H1 (cell line): ENCODE measurements at regions not wholly inside any gene's neighbourhood (a gene's known extent, or its start where the extent isn't known, plus 50 kb on each side); places are given as distances from the start of the nearest gene placed in this dataset.

Source experiments
- BACH1 ChIP-seq: IDR thresholded peaks from 2 replicates; pipeline ENCODE4 v1.6.1; 2012; ENCODE audit warnings: low read length, improper control_type of control experiment
- CBX8 ChIP-seq: fragments of 300-800, 300-1000 bp; sonication (generic); IDR thresholded peaks from 2 replicates; pipeline ENCODE4 v1.7.1; 2016; ENCODE audit warnings: low read depth, low read length, borderline replicate concordance
- EP300 ChIP-seq, 2 experiments: IDR thresholded peaks; 1 replicate in 1 of 2; 2 replicates in 1 of 2; pipeline ENCODE4 v1.6.1; 2011 to 2012; ENCODE audit warnings: low read depth in 2 of 2, low read length in 2 of 2, mild to moderate bottlenecking in 2 of 2, borderline replicate concordance in 1 of 2, inconsistent platforms in 1 of 2, moderate library complexity in 1 of 2
- KDM4A ChIP-seq: IDR thresholded peaks from one replicate; pipeline ENCODE4 v1.7.1; 2012; ENCODE audit warnings: low read depth, mild to moderate bottlenecking, moderate library complexity, low read length, inconsistent platforms; ENCODE audit not compliant: severe bottlenecking
- RBBP5 ChIP-seq: IDR thresholded peaks from 2 replicates; pipeline ENCODE4 v1.7.1; 2012; ENCODE audit warnings: low read depth, mild to moderate bottlenecking, inconsistent platforms, low read length, moderate library complexity, borderline replicate concordance
- SP4 ChIP-seq: IDR thresholded peaks from 2 replicates; pipeline ENCODE4 v1.6.1; 2012; ENCODE audit warnings: low read length, inconsistent platforms
- TAF1 ChIP-seq: IDR thresholded peaks from 2 replicates; pipeline ENCODE4 v1.6.1; 2011; ENCODE audit warnings: mild to moderate bottlenecking, low read depth, low read length
- TF ChIP-seq, protein P1 (sequence below): fragments of 300-600 bp; sonication (generic); IDR thresholded peaks from 2 replicates; pipeline ENCODE4 v1.7.1; 2012; ENCODE audit warnings: low read length, moderate library complexity, mild to moderate bottlenecking, inconsistent platforms; ENCODE audit not compliant: insufficient replicate concordance
- TF ChIP-seq, protein P2 (sequence below), 3 experiments: IDR thresholded peaks; 1 replicate in 2 of 3; 2 replicates in 1 of 3; pipeline versions ENCODE4 v1.5.1 to v1.6.1; 2011; ENCODE audit warnings: low read length in 3 of 3, mild to moderate bottlenecking in 3 of 3, inconsistent platforms in 2 of 3, low read depth in 1 of 3, moderate library complexity in 1 of 3; ENCODE audit not compliant: insufficient read depth in 1 of 3; ENCODE audit errors: control extremely low read depth in 1 of 3

GRCh38 chr22:48091656-48092223 lies 1329.3 kb downstream of the TBC1D22A start (continued):
- TF ChIP-seq, protein P1, sequence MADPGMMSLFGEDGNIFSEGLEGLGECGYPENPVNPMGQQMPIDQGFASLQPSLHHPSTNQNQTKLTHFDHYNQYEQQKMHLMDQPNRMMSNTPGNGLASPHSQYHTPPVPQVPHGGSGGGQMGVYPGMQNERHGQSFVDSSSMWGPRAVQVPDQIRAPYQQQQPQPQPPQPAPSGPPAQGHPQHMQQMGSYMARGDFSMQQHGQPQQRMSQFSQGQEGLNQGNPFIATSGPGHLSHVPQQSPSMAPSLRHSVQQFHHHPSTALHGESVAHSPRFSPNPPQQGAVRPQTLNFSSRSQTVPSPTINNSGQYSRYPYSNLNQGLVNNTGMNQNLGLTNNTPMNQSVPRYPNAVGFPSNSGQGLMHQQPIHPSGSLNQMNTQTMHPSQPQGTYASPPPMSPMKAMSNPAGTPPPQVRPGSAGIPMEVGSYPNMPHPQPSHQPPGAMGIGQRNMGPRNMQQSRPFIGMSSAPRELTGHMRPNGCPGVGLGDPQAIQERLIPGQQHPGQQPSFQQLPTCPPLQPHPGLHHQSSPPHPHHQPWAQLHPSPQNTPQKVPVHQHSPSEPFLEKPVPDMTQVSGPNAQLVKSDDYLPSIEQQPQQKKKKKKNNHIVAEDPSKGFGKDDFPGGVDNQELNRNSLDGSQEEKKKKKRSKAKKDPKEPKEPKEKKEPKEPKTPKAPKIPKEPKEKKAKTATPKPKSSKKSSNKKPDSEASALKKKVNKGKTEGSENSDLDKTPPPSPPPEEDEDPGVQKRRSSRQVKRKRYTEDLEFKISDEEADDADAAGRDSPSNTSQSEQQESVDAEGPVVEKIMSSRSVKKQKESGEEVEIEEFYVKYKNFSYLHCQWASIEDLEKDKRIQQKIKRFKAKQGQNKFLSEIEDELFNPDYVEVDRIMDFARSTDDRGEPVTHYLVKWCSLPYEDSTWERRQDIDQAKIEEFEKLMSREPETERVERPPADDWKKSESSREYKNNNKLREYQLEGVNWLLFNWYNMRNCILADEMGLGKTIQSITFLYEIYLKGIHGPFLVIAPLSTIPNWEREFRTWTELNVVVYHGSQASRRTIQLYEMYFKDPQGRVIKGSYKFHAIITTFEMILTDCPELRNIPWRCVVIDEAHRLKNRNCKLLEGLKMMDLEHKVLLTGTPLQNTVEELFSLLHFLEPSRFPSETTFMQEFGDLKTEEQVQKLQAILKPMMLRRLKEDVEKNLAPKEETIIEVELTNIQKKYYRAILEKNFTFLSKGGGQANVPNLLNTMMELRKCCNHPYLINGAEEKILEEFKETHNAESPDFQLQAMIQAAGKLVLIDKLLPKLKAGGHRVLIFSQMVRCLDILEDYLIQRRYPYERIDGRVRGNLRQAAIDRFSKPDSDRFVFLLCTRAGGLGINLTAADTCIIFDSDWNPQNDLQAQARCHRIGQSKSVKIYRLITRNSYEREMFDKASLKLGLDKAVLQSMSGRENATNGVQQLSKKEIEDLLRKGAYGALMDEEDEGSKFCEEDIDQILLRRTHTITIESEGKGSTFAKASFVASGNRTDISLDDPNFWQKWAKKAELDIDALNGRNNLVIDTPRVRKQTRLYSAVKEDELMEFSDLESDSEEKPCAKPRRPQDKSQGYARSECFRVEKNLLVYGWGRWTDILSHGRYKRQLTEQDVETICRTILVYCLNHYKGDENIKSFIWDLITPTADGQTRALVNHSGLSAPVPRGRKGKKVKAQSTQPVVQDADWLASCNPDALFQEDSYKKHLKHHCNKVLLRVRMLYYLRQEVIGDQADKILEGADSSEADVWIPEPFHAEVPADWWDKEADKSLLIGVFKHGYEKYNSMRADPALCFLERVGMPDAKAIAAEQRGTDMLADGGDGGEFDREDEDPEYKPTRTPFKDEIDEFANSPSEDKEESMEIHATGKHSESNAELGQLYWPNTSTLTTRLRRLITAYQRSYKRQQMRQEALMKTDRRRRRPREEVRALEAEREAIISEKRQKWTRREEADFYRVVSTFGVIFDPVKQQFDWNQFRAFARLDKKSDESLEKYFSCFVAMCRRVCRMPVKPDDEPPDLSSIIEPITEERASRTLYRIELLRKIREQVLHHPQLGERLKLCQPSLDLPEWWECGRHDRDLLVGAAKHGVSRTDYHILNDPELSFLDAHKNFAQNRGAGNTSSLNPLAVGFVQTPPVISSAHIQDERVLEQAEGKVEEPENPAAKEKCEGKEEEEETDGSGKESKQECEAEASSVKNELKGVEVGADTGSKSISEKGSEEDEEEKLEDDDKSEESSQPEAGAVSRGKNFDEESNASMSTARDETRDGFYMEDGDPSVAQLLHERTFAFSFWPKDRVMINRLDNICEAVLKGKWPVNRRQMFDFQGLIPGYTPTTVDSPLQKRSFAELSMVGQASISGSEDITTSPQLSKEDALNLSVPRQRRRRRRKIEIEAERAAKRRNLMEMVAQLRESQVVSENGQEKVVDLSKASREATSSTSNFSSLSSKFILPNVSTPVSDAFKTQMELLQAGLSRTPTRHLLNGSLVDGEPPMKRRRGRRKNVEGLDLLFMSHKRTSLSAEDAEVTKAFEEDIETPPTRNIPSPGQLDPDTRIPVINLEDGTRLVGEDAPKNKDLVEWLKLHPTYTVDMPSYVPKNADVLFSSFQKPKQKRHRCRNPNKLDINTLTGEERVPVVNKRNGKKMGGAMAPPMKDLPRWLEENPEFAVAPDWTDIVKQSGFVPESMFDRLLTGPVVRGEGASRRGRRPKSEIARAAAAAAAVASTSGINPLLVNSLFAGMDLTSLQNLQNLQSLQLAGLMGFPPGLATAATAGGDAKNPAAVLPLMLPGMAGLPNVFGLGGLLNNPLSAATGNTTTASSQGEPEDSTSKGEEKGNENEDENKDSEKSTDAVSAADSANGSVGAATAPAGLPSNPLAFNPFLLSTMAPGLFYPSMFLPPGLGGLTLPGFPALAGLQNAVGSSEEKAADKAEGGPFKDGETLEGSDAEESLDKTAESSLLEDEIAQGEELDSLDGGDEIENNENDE: no peak
- no peak for TF ChIP-seq BACH1
- no peak for TF ChIP-seq CBX8
- TF ChIP-seq, protein P2, sequence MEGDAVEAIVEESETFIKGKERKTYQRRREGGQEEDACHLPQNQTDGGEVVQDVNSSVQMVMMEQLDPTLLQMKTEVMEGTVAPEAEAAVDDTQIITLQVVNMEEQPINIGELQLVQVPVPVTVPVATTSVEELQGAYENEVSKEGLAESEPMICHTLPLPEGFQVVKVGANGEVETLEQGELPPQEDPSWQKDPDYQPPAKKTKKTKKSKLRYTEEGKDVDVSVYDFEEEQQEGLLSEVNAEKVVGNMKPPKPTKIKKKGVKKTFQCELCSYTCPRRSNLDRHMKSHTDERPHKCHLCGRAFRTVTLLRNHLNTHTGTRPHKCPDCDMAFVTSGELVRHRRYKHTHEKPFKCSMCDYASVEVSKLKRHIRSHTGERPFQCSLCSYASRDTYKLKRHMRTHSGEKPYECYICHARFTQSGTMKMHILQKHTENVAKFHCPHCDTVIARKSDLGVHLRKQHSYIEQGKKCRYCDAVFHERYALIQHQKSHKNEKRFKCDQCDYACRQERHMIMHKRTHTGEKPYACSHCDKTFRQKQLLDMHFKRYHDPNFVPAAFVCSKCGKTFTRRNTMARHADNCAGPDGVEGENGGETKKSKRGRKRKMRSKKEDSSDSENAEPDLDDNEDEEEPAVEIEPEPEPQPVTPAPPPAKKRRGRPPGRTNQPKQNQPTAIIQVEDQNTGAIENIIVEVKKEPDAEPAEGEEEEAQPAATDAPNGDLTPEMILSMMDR (IDR thresholded peaks at IDR 0.05; ENCODE audit: control extremely low read depth in 1 of 3, insufficient read depth in 1 of 3, low read depth in 1 of 3, low read length in 3 of 3): no peak
- no peak for TF ChIP-seq RBBP5
- TF ChIP-seq EP300 (IDR thresholded peaks at IDR 0.05; ENCODE audit: borderline replicate concordance in 1 of 2, low read depth in 2 of 2, low read length in 2 of 2): no peak
- TF ChIP-seq SP4: no peak
- TF ChIP-seq TAF1: no peak
- no peak for TF ChIP-seq KDM4A
